Adrenal gland (tissue), 5 donors: ENCODE measurements at regions not wholly inside any gene's neighbourhood (a gene's known extent, or its start where the extent isn't known, plus 50 kb on each side); places are given as distances from the start of the nearest gene placed in this dataset.

Source experiments
- CTCF ChIP-seq, 6 experiments: fragments of 450-650 bp in 4 of 6; fragments of 200-600 bp in 2 of 6; sonication (generic) in 1 of 6; IDR thresholded peaks; 1 replicate in 5 of 6; 2 replicates in 1 of 6; pipeline versions ENCODE4 v1.5.1 to v1.8.0; 2016 to 2021; ENCODE audit warnings: antibody characterized with exemption in 6 of 6, mild to moderate bottlenecking in 2 of 6, moderate library complexity in 1 of 6
- POLR2A ChIP-seq, 2 donors: fragments of 450-650 bp; IDR thresholded peaks; one replicate each; pipeline ENCODE4 v1.6.1; 2017; ENCODE audit warnings: antibody characterized with exemption in 2 of 2, mild to moderate bottlenecking in 2 of 2, moderate library complexity in 1 of 2
- donor health status: DM: no; HTN: no; CAD: no.

GRCh38 chr2:14693874-14694273 is 61.4 kb downstream of the LRATD1 start:
- no peak for TF ChIP-seq CTCF (IDR thresholded peaks at IDR 0.05)
- TF ChIP-seq POLR2A (IDR thresholded peaks at IDR 0.05), result no peak
